ENCODE measurements at regions not wholly inside any gene's neighbourhood (a gene's known extent, or its start where the extent isn't known, plus 50 kb on each side); places are given as distances from the start of the nearest gene placed in this dataset.

GRCh38 chr20:57104651-57105204 lies 161.7 kb downstream of the BMP7 start:
- Mint-ChIP-seq H3K4me3 (no peak overlapping the region), H3K27ac (no peak overlapping the region), H3K36me3 (ENCODE audit: low read depth) (no peaks in the 10 kb centered on the region), H3K4me1 (ENCODE audit: low read depth) (no peaks in the 10 kb centered on the region), H3K27me3 (peaks cover 29% of the 10 kb centered on the region), H3K9me3 (no peaks in the 10 kb centered on the region)
- ChIA-PET CTCF (no interaction called here), POLR2A (no interaction called here)
- H3K4me3 ChIP-seq (ENCODE audit: low read length) = no peak overlapping the region
- no peak for DNase-seq
- no peak for TF ChIP-seq CTCF (IDR thresholded peaks at IDR 0.05)
- H3K36me3 ChIP-seq (ENCODE audit: insufficient read depth, low read length) = no peaks in the 10 kb centered on the region
- intact Hi-C loops (cut with DNase I, micrococcal nuclease) = no loop called here
- ATAC-seq (ENCODE audit: poor library complexity) = no peak
- no peaks in the 10 kb centered on the region for H3K4me1 ChIP-seq (ENCODE audit: insufficient read depth, low read length)
- no peak overlapping the region for H3K27ac ChIP-seq (ENCODE audit: low read depth in 1 of 2, low read length in 2 of 2)
- peaks cover 0 to 4% of the 10 kb centered on the region in 2 experiments for H3K27me3 ChIP-seq (ENCODE audit: control insufficient read depth in 1 of 2, insufficient read depth in 2 of 2, low read length in 2 of 2)
- H3K9me3 ChIP-seq (ENCODE audit: control insufficient read depth in 1 of 2, insufficient read depth in 1 of 2, low read length in 2 of 2) = peaks cover 0 to 22% of the 10 kb centered on the region in 2 experiments

GRCh38 chr20:57106030-57106682 lies 160.3 kb downstream of the BMP7 start:
- Histone ChIP-seq H3K27me3 (ENCODE audit: control insufficient read depth in 1 of 2, insufficient read depth in 2 of 2, low read length in 2 of 2) (peaks cover 0 to 4% of the 10 kb centered on the region in 2 experiments), H3K4me1 (ENCODE audit: insufficient read depth, low read length) (no peaks in the 10 kb centered on the region), H3K9me3 (ENCODE audit: control insufficient read depth in 1 of 2, insufficient read depth in 1 of 2, low read length in 2 of 2) (peaks cover 0 to 28% of the 10 kb centered on the region in 2 experiments), H3K4me3 (ENCODE audit: low read length) (no peak overlapping the region), H3K36me3 (ENCODE audit: insufficient read depth, low read length) (no peaks in the 10 kb centered on the region), H3K27ac (ENCODE audit: low read depth in 1 of 2, low read length in 2 of 2) (no peak overlapping the region)
- Mint-ChIP-seq H3K27me3 (peaks cover 26% of the 10 kb centered on the region), H3K27ac (no peak overlapping the region), H3K9me3 (no peaks in the 10 kb centered on the region), H3K36me3 (ENCODE audit: low read depth) (no peaks in the 10 kb centered on the region), H3K4me1 (ENCODE audit: low read depth) (no peaks in the 10 kb centered on the region), H3K4me3 (no peak overlapping the region)
- ChIA-PET POLR2A (no interaction called here), CTCF (no interaction called here)
- intact Hi-C loops (cut with DNase I, micrococcal nuclease) = no loop called here
- no peak for TF ChIP-seq CTCF (IDR thresholded peaks at IDR 0.05)
- no peak for DNase-seq
- no peak for ATAC-seq (ENCODE audit: poor library complexity)

GRCh38 chr20:57106692-57107091 lies 159.7 kb downstream of the BMP7 start:
- Histone ChIP-seq H3K36me3 (ENCODE audit: insufficient read depth, low read length) (no peaks in the 10 kb centered on the region), H3K9me3 (ENCODE audit: control insufficient read depth in 1 of 2, insufficient read depth in 1 of 2, low read length in 2 of 2) (peaks cover 0 to 28% of the 10 kb centered on the region in 2 experiments), H3K27me3 (ENCODE audit: control insufficient read depth in 1 of 2, insufficient read depth in 2 of 2, low read length in 2 of 2) (peaks cover 0 to 4% of the 10 kb centered on the region in 2 experiments), H3K4me1 (ENCODE audit: insufficient read depth, low read length) (no peaks in the 10 kb centered on the region), H3K27ac (ENCODE audit: low read depth in 1 of 2, low read length in 2 of 2) (no peak overlapping the region), H3K4me3 (ENCODE audit: low read length) (no peak overlapping the region)
- H3K9me3 Mint-ChIP-seq = no peaks in the 10 kb centered on the region
- ChIA-PET POLR2A (no interaction called here), CTCF (no interaction called here)
- no peaks in the 10 kb centered on the region for H3K4me1 Mint-ChIP-seq (ENCODE audit: low read depth)
- no peak overlapping the region for H3K27ac Mint-ChIP-seq
- intact Hi-C loops (cut with DNase I, micrococcal nuclease) = no loop called here
- DNase-seq = no peak
- H3K27me3 Mint-ChIP-seq = peaks cover 26% of the 10 kb centered on the region
- no peak for TF ChIP-seq CTCF (IDR thresholded peaks at IDR 0.05)
- no peak for ATAC-seq (ENCODE audit: poor library complexity)
- no peaks in the 10 kb centered on the region for H3K36me3 Mint-ChIP-seq (ENCODE audit: low read depth)
- no peak overlapping the region for H3K4me3 Mint-ChIP-seq

All from CD4-positive, alpha-beta T cell (primary cell).